Stomach (tissue), 8 donors: ENCODE measurements at regions not wholly inside any gene's neighbourhood (a gene's known extent, or its start where the extent isn't known, plus 50 kb on each side); places are given as distances from the start of the nearest gene placed in this dataset.

Experiments used
- DNase-seq, 2 donors: peaks; one replicate each; pipeline versions ENCODE4 v3.0.0 to v3.0.0-alpha.2; 2013 to 2019
- H3K27ac ChIP-seq, 5 donors: fragments of 200-600 bp in 4 of 5; sonication (generic) in 4 of 5; one replicate each; pipeline ENCODE4 v1.5.1; 2013 to 2019; ENCODE audit warnings: mild to moderate bottlenecking in 1 of 5, moderate library complexity in 1 of 5
- H3K27me3 ChIP-seq, 3 donors: fragments of 200-600 bp; sonication (generic); one replicate each; pipeline ENCODE4 v1.5.1; 2017 to 2019; ENCODE audit warnings: mixed run types in 1 of 3
- H3K36me3 ChIP-seq, 4 donors: fragments of 200-600 bp; sonication (generic); 1 replicate in 3 of 4; 2 replicates in 1 of 4; pipeline ENCODE4 v1.5.1; 2016 to 2019
- H3K4me1 ChIP-seq, 4 donors: fragments of 200-600 bp; sonication (generic); one replicate each; pipeline ENCODE4 v1.5.1; 2016 to 2019
- H3K4me3 ChIP-seq, 4 donors: fragments of 200-600 bp; sonication (generic) in 3 of 4; one replicate each; pipeline ENCODE4 v1.5.1; 2016 to 2019; ENCODE audit warnings: mild to moderate bottlenecking in 1 of 4
- H3K9me3 ChIP-seq, 4 donors: fragments of 200-600 bp; sonication (generic); one replicate each; pipeline ENCODE4 v1.5.1; 2016 to 2019
- CTCF ChIP-seq, 7 experiments: fragments of 450-650 bp in 4 of 7; fragments of 200-600 bp in 3 of 7; sonication (generic) in 3 of 7; IDR thresholded peaks; one replicate each; pipeline ENCODE4 v1.5.1; 2016 to 2019; ENCODE audit warnings: antibody characterized with exemption in 7 of 7, control low read depth in 2 of 7, mild to moderate bottlenecking in 1 of 7
- EP300 ChIP-seq: sonication (generic); formaldehyde crosslinking; IDR thresholded peaks from one replicate; pipeline ENCODE4 v1.6.1; 2017; ENCODE audit warnings: antibody characterized with exemption
- POLR2A ChIP-seq, 4 donors: fragments of 450-650 bp; IDR thresholded peaks; one replicate each; pipeline ENCODE4 v1.6.1; 2016; ENCODE audit warnings: antibody characterized with exemption in 4 of 4, control low read depth in 2 of 4, mild to moderate bottlenecking in 1 of 4, moderate library complexity in 1 of 4
- POLR2AphosphoS5 ChIP-seq, 3 donors: sonication (generic); formaldehyde crosslinking; IDR thresholded peaks; one replicate each; pipeline ENCODE4 v1.6.1; 2016; ENCODE audit warnings: antibody characterized with exemption in 3 of 3
- WGBS, 5 donors: extraction: QIAGEN DNeasy Blood & Tissue Kit in 3 of 5; methylation state at CpG; one replicate each; pipeline versions ENCODE4 v1.1.5 to v1.1.7; 2013 to 2018; 5-methylcytosine and 5-hydroxymethylcytosine counted together
- intact Hi-C: fragments of 100-400 bp; cut with DNase I; formaldehyde crosslinking; loops from one replicate; pipeline ENCODE4 v1.15.1; 2023; ENCODE audit warnings: low total_unique reads
- donor health status: healthy with polysubstance abuse.
- donor health status: Bipolar disorder and iron deficiency.
- donor health status: healthy.

- no peak for TF ChIP-seq EP300
- no peak for TF ChIP-seq POLR2AphosphoS5 (IDR thresholded peaks at IDR 0.05)
- TF ChIP-seq POLR2A (IDR thresholded peaks at IDR 0.05) = no peak
- no peak for TF ChIP-seq CTCF (IDR thresholded peaks at IDR 0.05)
- 66 to 88% (median 73%) methylated on average over 3 of the region's 3 CpGs for WGBS, 5 donors
- H3K9me3 ChIP-seq = peaks cover 0 to 8% (median 2%) of the 10 kb centered on the region in 4 donors
- no peaks in the 10 kb centered on the region for H3K36me3 ChIP-seq
- DNase-seq = no peak
- no peak overlapping the region for H3K27ac ChIP-seq
- H3K4me3 ChIP-seq = no peak overlapping the region
- intact Hi-C loops = no loop called here
- H3K4me1 ChIP-seq = no peaks in the 10 kb centered on the region
- no peaks in the 10 kb centered on the region for H3K27me3 ChIP-seq
These were observed 149.2 kb upstream of the PLXNA2 start for GRCh38 chr1:208393416-208393815.

DNA sequence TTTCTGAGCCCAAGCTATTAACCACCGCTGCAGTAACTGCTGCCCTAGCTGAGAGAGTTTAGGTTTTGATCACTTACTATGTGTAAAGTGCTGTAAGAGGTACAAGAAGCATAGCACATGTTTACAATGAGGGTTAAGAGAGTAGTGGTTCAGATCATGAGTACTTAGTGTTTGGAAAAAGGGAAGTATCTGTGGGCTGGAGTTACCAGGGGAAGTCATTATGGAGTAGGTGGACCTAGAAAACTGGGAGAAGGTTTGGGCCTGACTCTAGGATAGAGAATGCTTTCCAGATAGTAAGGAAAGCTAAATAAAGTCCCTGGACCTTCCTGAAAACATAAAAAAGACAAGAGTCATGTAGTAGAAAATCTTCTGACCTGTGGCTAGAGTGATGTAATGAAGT lies 149.6 kb upstream of the PLXNA2 start:
- Histone ChIP-seq H3K27me3 (no peaks in the 10 kb centered on the region), H3K4me3 (no peak overlapping the region), H3K27ac (no peak overlapping the region), H3K36me3 (no peaks in the 10 kb centered on the region), H3K4me1 (no peaks in the 10 kb centered on the region), H3K9me3 (peaks cover 0 to 8% (median 2%) of the 10 kb centered on the region in 4 donors)
- TF ChIP-seq CTCF (IDR thresholded peaks at IDR 0.05) = no peak
- no peak for TF ChIP-seq EP300
- TF ChIP-seq POLR2A (IDR thresholded peaks at IDR 0.05) = no peak
- TF ChIP-seq POLR2AphosphoS5 (IDR thresholded peaks at IDR 0.05) = no peak
- WGBS, 5 donors = 83 to 92% (median 89%) methylated on average over 1 of the region's 1 CpG
- no peak for DNase-seq
- intact Hi-C loops = no loop called here

GRCh38 chr1:208397286-208397685 lies 153.1 kb upstream of the PLXNA2 start:
- TF ChIP-seq CTCF (IDR thresholded peaks at IDR 0.05) (no peak), EP300 (no peak), POLR2AphosphoS5 (IDR thresholded peaks at IDR 0.05) (no peak), POLR2A (IDR thresholded peaks at IDR 0.05) (no peak)
- no peak overlapping the region for H3K4me3 ChIP-seq
- no peak overlapping the region for H3K27ac ChIP-seq
- no peaks in the 10 kb centered on the region for H3K36me3 ChIP-seq
- peaks cover 0 to 8% (median 2%) of the 10 kb centered on the region in 4 donors for H3K9me3 ChIP-seq
- no peak for DNase-seq
- 66 to 80% (median 68%) methylated on average over 5 of the region's 5 CpGs for WGBS, 5 donors
- intact Hi-C loops = no loop called here
- no peaks in the 10 kb centered on the region for H3K27me3 ChIP-seq
- no peaks in the 10 kb centered on the region for H3K4me1 ChIP-seq

DNA sequence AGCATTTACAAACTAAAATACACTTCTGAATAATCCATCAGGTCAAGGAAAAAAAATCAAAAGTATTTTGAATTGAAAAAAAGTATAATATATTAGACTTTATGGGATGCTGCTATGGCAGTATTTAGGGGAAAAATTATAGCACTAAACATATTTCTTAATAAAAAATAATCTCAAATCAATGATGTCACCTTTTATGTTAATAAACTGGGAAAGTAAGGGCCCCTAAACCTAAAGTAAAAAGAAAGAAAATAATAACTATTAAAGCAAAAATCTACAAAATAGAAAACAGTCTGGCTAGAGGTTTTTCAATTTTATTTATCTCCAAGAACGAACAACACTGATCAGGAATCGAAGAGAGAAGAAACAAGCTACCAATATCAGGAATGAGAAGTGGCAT lies 160.8 kb upstream of the PLXNA2 start:
- TF ChIP-seq CTCF (IDR thresholded peaks at IDR 0.05) (no peak), POLR2AphosphoS5 (IDR thresholded peaks at IDR 0.05) (no peak), EP300 (no peak), POLR2A (IDR thresholded peaks at IDR 0.05) (no peak)
- Histone ChIP-seq H3K4me1 (no peaks in the 10 kb centered on the region), H3K27me3 (no peaks in the 10 kb centered on the region), H3K4me3 (no peak overlapping the region), H3K9me3 (no peaks in the 10 kb centered on the region), H3K36me3 (no peaks in the 10 kb centered on the region), H3K27ac (no peak overlapping the region)
- intact Hi-C loops = no loop called here
- WGBS, 5 donors = 85 to 94% (median 90%) methylated on average over 2 of the region's 2 CpGs
- DNase-seq = no peak
